Tibial nerve (tissue), 4 donors: ENCODE measurements at regions not wholly inside any gene's neighbourhood (a gene's known extent, or its start where the extent isn't known, plus 50 kb on each side); places are given as distances from the start of the nearest gene placed in this dataset.

ENCODE experiments used
- DNase-seq, 2 donors: peaks; one replicate each; pipeline ENCODE4 v3.0.0-alpha.2; 2019; ENCODE audit warnings: low spot score in 2 of 2
- H3K27ac ChIP-seq, 4 donors: fragments of 200-600 bp; sonication (generic) in 3 of 4; one replicate each; pipeline ENCODE4 v1.5.1; 2017 to 2019; ENCODE audit warnings: mild to moderate bottlenecking in 1 of 4
- H3K27me3 ChIP-seq, 2 donors: fragments of 200-600 bp; sonication (generic) in 1 of 2; one replicate each; pipeline versions ENCODE4 v1.5.1 to v1.6.0; 2017 to 2019
- H3K36me3 ChIP-seq, 3 donors: fragments of 200-600 bp; sonication (generic); one replicate each; pipeline ENCODE4 v1.5.1; 2018 to 2019
- H3K4me1 ChIP-seq, 4 donors: fragments of 200-600 bp; sonication (generic) in 3 of 4; one replicate each; pipeline ENCODE4 v1.5.1; 2017 to 2019
- H3K4me3 ChIP-seq, 4 donors: fragments of 200-600 bp; sonication (generic) in 3 of 4; one replicate each; pipeline ENCODE4 v1.5.1; 2017 to 2019; ENCODE audit warnings: mild to moderate bottlenecking in 1 of 4, moderate library complexity in 1 of 4
- H3K9me3 ChIP-seq, 4 donors: fragments of 200-600 bp; sonication (generic) in 3 of 4; one replicate each; pipeline ENCODE4 v1.5.1; 2017 to 2019
- EP300 ChIP-seq, 2 donors: sonication (generic); formaldehyde crosslinking; IDR thresholded peaks; one replicate each; pipeline ENCODE4 v1.6.1; 2017; ENCODE audit warnings: antibody characterized with exemption in 2 of 2, mild to moderate bottlenecking in 1 of 2
- POLR2A ChIP-seq, 2 donors: fragments of 450-650 bp; IDR thresholded peaks; one replicate each; pipeline ENCODE4 v1.6.1; 2017; ENCODE audit warnings: antibody characterized with exemption in 2 of 2, mild to moderate bottlenecking in 2 of 2, moderate library complexity in 2 of 2
- WGBS, 2 donors: methylation state at CpG; one replicate each; pipeline ENCODE4 v1.1.5; 2018; 5-methylcytosine and 5-hydroxymethylcytosine counted together
- TF ChIP-seq, protein P1 (sequence below), 5 experiments: fragments of 200-600 bp in 3 of 5; fragments of 450-650 bp in 2 of 5; sonication (generic) in 3 of 5; IDR thresholded peaks; one replicate each; pipeline ENCODE4 v1.5.1; 2016 to 2019; ENCODE audit warnings: antibody characterized with exemption in 5 of 5, mild to moderate bottlenecking in 3 of 5, moderate library complexity in 2 of 5

DNA sequence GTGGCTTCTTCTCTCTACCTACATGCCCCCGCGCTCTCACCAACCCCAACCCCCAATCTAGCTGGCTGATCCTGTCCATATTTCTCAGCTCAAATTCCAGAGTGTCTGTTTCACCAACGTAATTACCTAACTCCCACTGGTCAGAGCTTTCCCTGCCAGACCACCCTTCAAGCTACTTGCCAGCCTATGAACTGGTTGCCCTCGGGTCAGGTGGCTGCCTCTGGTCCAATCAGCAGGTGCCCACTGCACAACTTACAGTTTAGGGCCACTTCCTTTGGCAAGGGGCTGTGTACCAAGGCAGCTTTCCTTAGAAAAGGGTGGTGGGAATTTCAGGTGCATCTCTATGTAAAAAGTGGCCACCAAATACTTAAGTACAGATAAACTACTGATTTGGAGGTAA is 92.2 kb upstream of the SLC30A5 start:
- TF ChIP-seq EP300 (IDR thresholded peaks at IDR 0.05) (no peak), POLR2A (IDR thresholded peaks at IDR 0.05) (no peak)
- TF ChIP-seq, protein P1, sequence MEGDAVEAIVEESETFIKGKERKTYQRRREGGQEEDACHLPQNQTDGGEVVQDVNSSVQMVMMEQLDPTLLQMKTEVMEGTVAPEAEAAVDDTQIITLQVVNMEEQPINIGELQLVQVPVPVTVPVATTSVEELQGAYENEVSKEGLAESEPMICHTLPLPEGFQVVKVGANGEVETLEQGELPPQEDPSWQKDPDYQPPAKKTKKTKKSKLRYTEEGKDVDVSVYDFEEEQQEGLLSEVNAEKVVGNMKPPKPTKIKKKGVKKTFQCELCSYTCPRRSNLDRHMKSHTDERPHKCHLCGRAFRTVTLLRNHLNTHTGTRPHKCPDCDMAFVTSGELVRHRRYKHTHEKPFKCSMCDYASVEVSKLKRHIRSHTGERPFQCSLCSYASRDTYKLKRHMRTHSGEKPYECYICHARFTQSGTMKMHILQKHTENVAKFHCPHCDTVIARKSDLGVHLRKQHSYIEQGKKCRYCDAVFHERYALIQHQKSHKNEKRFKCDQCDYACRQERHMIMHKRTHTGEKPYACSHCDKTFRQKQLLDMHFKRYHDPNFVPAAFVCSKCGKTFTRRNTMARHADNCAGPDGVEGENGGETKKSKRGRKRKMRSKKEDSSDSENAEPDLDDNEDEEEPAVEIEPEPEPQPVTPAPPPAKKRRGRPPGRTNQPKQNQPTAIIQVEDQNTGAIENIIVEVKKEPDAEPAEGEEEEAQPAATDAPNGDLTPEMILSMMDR (IDR thresholded peaks at IDR 0.05), result no peak

DNA sequence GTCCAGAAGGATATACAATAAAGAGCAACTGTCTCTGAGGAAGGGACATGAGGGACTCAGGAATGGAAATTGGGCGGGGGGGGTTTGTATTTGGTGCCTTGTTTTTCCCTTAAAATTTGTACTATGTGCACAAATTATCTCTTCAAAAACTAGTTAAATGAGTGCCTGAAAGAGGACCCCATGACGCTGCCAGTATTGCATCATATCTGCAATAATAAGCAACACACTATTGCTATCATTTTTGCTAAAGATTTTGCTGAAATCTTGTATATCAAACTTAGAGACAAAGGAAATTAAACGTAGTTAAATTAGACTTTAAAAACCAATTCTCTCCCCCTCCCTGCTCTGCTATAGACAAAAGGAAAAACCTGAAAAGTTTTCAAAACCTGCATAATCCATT is 89.7 kb upstream of the SLC30A5 start:
- H3K27me3 ChIP-seq, result no peaks in the 10 kb centered on the region
- H3K4me1 ChIP-seq, result peaks cover 0 to 3% (median 0%) of the 10 kb centered on the region in 4 donors
- no peaks in the 10 kb centered on the region for H3K9me3 ChIP-seq
- H3K27ac ChIP-seq, result no peak overlapping the region
- H3K4me3 ChIP-seq, result no peak overlapping the region
- WGBS, 2 donors, result 86 to 87% methylated on average over 3 of the region's 3 CpGs
- no peaks in the 10 kb centered on the region for H3K36me3 ChIP-seq
- TF ChIP-seq EP300 (IDR thresholded peaks at IDR 0.05) (no peak), POLR2A (IDR thresholded peaks at IDR 0.05) (no peak)
- TF ChIP-seq, protein P1 (IDR thresholded peaks at IDR 0.05), result no peak
- no peak for DNase-seq

More for the DNA sequence above, 92.2 kb upstream of the SLC30A5 start:
- no peak overlapping the region for H3K4me3 ChIP-seq
- H3K36me3 ChIP-seq, result no peaks in the 10 kb centered on the region
- no peak overlapping the region for H3K27ac ChIP-seq
- no peaks in the 10 kb centered on the region for H3K4me1 ChIP-seq
- DNase-seq, result no peak
- H3K9me3 ChIP-seq, result no peaks in the 10 kb centered on the region
- no peaks in the 10 kb centered on the region for H3K27me3 ChIP-seq
- 86 to 88% methylated on average over 4 of the region's 4 CpGs for WGBS, 2 donors

DNA sequence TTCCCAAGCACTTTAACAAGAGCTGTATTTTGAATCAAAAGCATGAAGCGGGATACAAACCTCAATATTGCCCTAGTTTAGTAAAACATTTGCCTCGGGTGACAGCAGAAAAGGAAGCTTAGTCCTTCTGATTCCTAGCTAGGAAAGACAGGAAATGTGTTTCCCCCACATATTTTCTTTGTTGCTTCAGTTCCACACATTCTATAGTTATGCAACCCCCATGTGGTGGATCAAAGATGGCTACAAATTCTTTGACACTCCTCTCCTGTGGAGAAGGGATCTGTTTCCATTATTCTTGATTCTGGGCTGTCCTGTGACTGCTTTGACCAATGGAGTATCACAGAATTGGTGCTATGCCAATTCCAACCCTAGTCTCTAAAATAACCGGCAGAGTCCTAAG is 89.1 kb upstream of the SLC30A5 start:
- WGBS, 2 donors, result 64 to 77% methylated on average over 3 of the region's 3 CpGs
- H3K36me3 ChIP-seq, result no peaks in the 10 kb centered on the region
- DNase-seq, result no peak
- H3K27me3 ChIP-seq, result no peaks in the 10 kb centered on the region
- TF ChIP-seq EP300 (IDR thresholded peaks at IDR 0.05) (no peak), POLR2A (IDR thresholded peaks at IDR 0.05) (no peak)
- TF ChIP-seq, protein P1 (IDR thresholded peaks at IDR 0.05), result no peak
- no peak overlapping the region for H3K4me3 ChIP-seq
- H3K4me1 ChIP-seq, result peaks cover 0 to 3% (median 0%) of the 10 kb centered on the region in 4 donors
- H3K27ac ChIP-seq, result no peak overlapping the region
- no peaks in the 10 kb centered on the region for H3K9me3 ChIP-seq

DNA sequence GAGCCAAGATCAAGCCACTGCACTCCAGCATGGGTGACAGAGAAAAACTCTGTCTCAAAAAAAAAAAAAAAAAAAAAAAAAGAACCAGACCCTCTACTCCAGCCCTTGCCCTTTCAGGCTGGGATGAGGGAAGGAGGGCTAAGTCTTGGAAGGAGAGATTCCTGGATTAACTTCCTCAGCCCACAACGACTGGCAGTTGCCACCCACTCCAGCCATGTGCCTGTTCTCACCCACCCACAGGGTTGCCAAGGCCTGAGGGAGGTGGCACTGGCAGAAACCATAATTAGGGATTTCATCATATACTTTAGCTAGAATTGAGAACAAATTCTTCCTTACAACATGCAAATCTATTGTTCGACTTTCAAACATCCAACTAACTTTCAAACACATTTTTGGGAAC is 87.8 kb upstream of the SLC30A5 start:
- Histone ChIP-seq H3K9me3 (no peaks in the 10 kb centered on the region), H3K4me1 (peaks cover 0 to 3% (median 0%) of the 10 kb centered on the region in 4 donors), H3K27me3 (no peaks in the 10 kb centered on the region), H3K36me3 (no peaks in the 10 kb centered on the region), H3K4me3 (no peak overlapping the region), H3K27ac (no peak overlapping the region)
- DNase-seq, result no peak
- TF ChIP-seq, protein P1 (IDR thresholded peaks at IDR 0.05), result no peak
- TF ChIP-seq EP300 (IDR thresholded peaks at IDR 0.05) (no peak), POLR2A (IDR thresholded peaks at IDR 0.05) (no peak)
- 68 to 79% methylated on average over 2 of the region's 2 CpGs for WGBS, 2 donors

DNA sequence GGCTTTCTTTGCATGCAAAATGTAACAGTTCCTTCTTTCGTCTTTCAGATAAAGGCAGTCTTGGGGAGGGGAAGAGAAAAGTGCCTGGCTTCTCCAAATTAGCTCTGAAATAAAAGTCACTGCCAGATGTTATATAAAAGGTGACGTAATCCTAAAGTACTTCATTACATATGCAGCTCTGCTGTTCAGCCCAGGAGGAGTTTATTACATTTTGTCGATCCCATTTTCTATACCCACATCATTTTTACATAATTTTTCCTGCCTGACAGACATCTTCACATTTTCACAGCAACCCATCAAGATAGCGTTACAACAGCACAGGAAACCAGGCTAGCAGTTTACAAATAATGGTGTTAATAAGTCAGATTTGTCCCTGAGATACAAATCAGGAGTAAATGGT is 86.7 kb upstream of the SLC30A5 start:
- TF ChIP-seq POLR2A (IDR thresholded peaks at IDR 0.05), result no peak
- no peak for TF ChIP-seq EP300 (IDR thresholded peaks at IDR 0.05)
- TF ChIP-seq, protein P1 (IDR thresholded peaks at IDR 0.05), result no peak
- Histone ChIP-seq H3K27ac (no peak overlapping the region), H3K9me3 (no peaks in the 10 kb centered on the region), H3K27me3 (no peaks in the 10 kb centered on the region), H3K36me3 (no peaks in the 10 kb centered on the region), H3K4me3 (no peak overlapping the region), H3K4me1 (peaks cover 0 to 3% (median 0%) of the 10 kb centered on the region in 4 donors)
- WGBS, 2 donors, result 49 to 58% methylated on average over 4 of the region's 4 CpGs
- DNase-seq, result no peak
